PC-3 (cell line): ENCODE measurements at regions not wholly inside any gene's neighbourhood (a gene's known extent, or its start where the extent isn't known, plus 50 kb on each side); places are given as distances from the start of the nearest gene placed in this dataset.

ENCODE experiments used
- ATAC-seq: fragments of 200-7000 bp; cut with Tn5 transposase; 2 replicates; pipeline ENCODE4 v1.9.1; 2020; ENCODE audit warnings: mild to moderate bottlenecking, moderate library complexity
- BruUV-seq: library from RNA; stranded (reverse); fragments of 400-500 nt; replicated peaks from 2 replicates; lab custom pipeline; 2021; lab: Mats Ljungman, UMichigan
- CTCF ChIA-PET: fragments of 300-600 bp; sonication (Branson Sonifier 250); formaldehyde crosslinking; loops from one replicate; lab custom pipeline; 2022; ENCODE audit warnings: antibody characterized with exemption; lab: Charles Lee
- POLR2A ChIA-PET: fragments of 300-600 bp; sonication (Branson Sonifier 250); formaldehyde crosslinking; loops from one replicate; lab custom pipeline; 2022; ENCODE audit warnings: antibody characterized with exemption; ENCODE audit not compliant: unreplicated experiment; lab: Charles Lee
- DNase-seq: peaks from one replicate; pipeline ENCODE4 v3.0.0-alpha.2; 2015
- H2AFZ ChIP-seq: fragments of 300-600 bp; sonication (generic); 2 replicates; pipeline ENCODE4 v1.6.0; 2016; ENCODE audit warnings: antibody characterized with exemption, low read length
- H3F3A ChIP-seq: fragments of 300-600 bp; sonication (generic); one replicate; pipeline ENCODE4 v1.6.0; 2017; ENCODE audit warnings: antibody characterized with exemption, low read length, control low read depth, mild to moderate bottlenecking; ENCODE audit not compliant: unreplicated experiment
- H3K27ac ChIP-seq: fragments of 300-600 bp; sonication (generic); 2 replicates; pipeline ENCODE4 v1.5.1; 2016; ENCODE audit warnings: mild to moderate bottlenecking, low read length
- H3K27me3 ChIP-seq: fragments of 300-600 bp; sonication (generic); 2 replicates; pipeline ENCODE4 v1.6.1; 2016; ENCODE audit warnings: low read length, mixed read lengths
- H3K36me3 ChIP-seq: fragments of 300-600 bp; sonication (generic); 2 replicates; pipeline ENCODE4 v1.6.1; 2016; ENCODE audit warnings: low read depth, mixed run types, low read length, mixed read lengths
- H3K4me1 ChIP-seq: fragments of 300-600 bp; sonication (generic); 2 replicates; pipeline ENCODE4 v1.5.1; 2016; ENCODE audit warnings: low read length; ENCODE audit not compliant: insufficient read depth
- H3K4me2 ChIP-seq: fragments of 300-600 bp; sonication (generic); 2 replicates; pipeline ENCODE4 v1.6.0; 2016; ENCODE audit warnings: low read length
- H3K4me3 ChIP-seq: fragments of 300-600 bp; sonication (generic); 2 replicates; pipeline ENCODE4 v1.5.1; 2016; ENCODE audit warnings: mild to moderate bottlenecking, low read length, mixed read lengths
- H3K79me2 ChIP-seq: fragments of 300-600 bp; sonication (generic); 2 replicates; pipeline ENCODE4 v1.6.1; 2017; ENCODE audit warnings: low read length, mixed read lengths
- H3K9ac ChIP-seq: fragments of 300-600 bp; sonication (generic); 2 replicates; pipeline ENCODE4 v1.6.0; 2016; ENCODE audit warnings: mild to moderate bottlenecking, low read length
- H3K9me2 ChIP-seq: fragments of 300-600 bp; sonication (generic); replicated peaks from 2 replicates; pipeline ENCODE4 v1.6.1; 2016; ENCODE audit warnings: mixed run types, low read length, mixed read lengths
- H3K9me3 ChIP-seq: fragments of 300-600 bp; sonication (generic); 2 replicates; pipeline ENCODE4 v1.6.1; 2016; ENCODE audit warnings: low read length, mixed read lengths
- H4K20me1 ChIP-seq: fragments of 300-600 bp; sonication (generic); 2 replicates; pipeline ENCODE4 v1.6.1; 2016; ENCODE audit warnings: low read length, mixed read lengths
- CTCF ChIP-seq: fragments of 300-600 bp; sonication (generic); conservative IDR thresholded peaks from 2 replicates; pipeline ENCODE4 v1.5.1; 2017; ENCODE audit warnings: antibody characterized with exemption, low read depth, mild to moderate bottlenecking, low read length
- EZH2 ChIP-seq: fragments of 300-600 bp; sonication (generic); IDR thresholded peaks from one replicate; pipeline ENCODE4 v1.6.1; 2017; ENCODE audit warnings: antibody characterized with exemption, mild to moderate bottlenecking, low read length; ENCODE audit not compliant: unreplicated experiment
- EZH2phosphoT487 ChIP-seq: fragments of 300-600 bp; sonication (generic); IDR thresholded peaks from 2 replicates; pipeline ENCODE4 v1.6.1; 2018; ENCODE audit warnings: mild to moderate bottlenecking, antibody characterized with exemption, low read length, borderline replicate concordance
- intact Hi-C: fragments of 100-400 bp; cut with micrococcal nuclease; formaldehyde crosslinking; loops from 2 replicates; pipeline ENCODE4 v1.9.0; 2023

DNA sequence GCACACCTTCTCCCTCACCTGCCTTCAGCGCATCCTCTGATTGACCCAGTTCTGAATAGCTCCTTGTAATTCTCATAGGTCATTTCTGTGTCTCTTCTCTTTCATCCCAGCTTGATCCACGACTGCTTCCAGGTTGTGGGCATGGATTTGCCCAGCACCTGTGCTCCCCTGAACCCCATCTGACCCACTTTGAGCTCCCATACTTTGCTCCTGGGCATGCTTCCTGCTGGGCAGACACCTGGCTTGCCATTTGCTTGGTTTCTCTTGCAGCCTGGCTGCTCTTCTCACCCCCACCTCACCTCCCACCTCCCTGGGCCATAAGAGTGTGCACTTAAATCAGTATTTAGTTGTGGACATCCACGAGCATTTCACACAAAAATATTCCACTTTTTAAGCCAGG, 635.5 kb downstream of the TBL1XR1 start:
- no peak for DNase-seq
- Histone ChIP-seq H3K27ac (no peak overlapping the region), H3K9me3 (no peaks in the 10 kb centered on the region), H3K4me3 (no peak overlapping the region), H3K4me1 (no peaks in the 10 kb centered on the region), H3K4me2 (no peak overlapping the region), H3F3A (no peaks in the 10 kb centered on the region), H3K9me2 (no peaks in the 10 kb centered on the region), H3K36me3 (no peaks in the 10 kb centered on the region), H2AFZ (no peak overlapping the region), H4K20me1 (no peaks in the 10 kb centered on the region), H3K79me2 (no peaks in the 10 kb centered on the region), H3K9ac (no peak overlapping the region), H3K27me3 (no peaks in the 10 kb centered on the region)
- intact Hi-C loops = no loop called here
- ChIA-PET CTCF (no interaction called here), POLR2A (no interaction called here)
- TF ChIP-seq CTCF = no peak
- TF ChIP-seq EZH2 = no peak
- TF ChIP-seq EZH2phosphoT487 = no peak
- no TSS peak for BruUV-seq
- ATAC-seq = no peak

- Histone ChIP-seq H3K9me3 (no peaks in the 10 kb centered on the region), H3K4me1 (no peaks in the 10 kb centered on the region), H3F3A (no peaks in the 10 kb centered on the region), H3K9me2 (no peaks in the 10 kb centered on the region), H4K20me1 (no peaks in the 10 kb centered on the region), H2AFZ (no peak overlapping the region), H3K27me3 (no peaks in the 10 kb centered on the region), H3K27ac (no peak overlapping the region), H3K4me3 (no peak overlapping the region), H3K9ac (no peak overlapping the region), H3K4me2 (no peak overlapping the region), H3K79me2 (no peaks in the 10 kb centered on the region), H3K36me3 (no peaks in the 10 kb centered on the region)
- intact Hi-C loops = no loop called here
- TF ChIP-seq EZH2phosphoT487 (no peak), EZH2 (no peak), CTCF (no peak)
- ATAC-seq (peak; percentile 67), DNase-seq (peak; percentile 14)
- ChIA-PET CTCF (no interaction called here), POLR2A (no interaction called here)
- BruUV-seq = no TSS peak
Measured at GRCh38 chr3:176554791-176555654, 642.3 kb downstream of the TBL1XR1 start.

DNA sequence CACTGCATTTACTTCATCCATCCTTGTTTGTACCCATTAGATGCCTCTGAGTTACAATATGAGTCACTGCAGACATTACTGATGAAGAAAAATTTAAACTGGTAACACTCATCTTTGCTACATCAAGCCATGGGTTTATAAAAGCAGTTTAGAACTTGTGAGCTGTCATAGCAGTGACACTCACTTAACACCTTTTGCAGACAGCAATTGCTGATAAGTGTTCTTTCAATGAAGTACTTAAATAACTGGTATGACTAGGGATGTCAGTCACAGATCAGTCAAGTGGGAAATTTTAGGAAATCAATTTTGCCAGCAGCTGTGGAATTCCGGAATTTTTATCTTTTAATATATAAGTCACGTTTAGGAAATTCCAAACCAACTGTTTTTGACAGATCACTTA, 643.0 kb downstream of the TBL1XR1 start:
- Histone ChIP-seq H3K9ac (no peak overlapping the region), H3K79me2 (no peaks in the 10 kb centered on the region), H2AFZ (no peak overlapping the region), H3K36me3 (no peaks in the 10 kb centered on the region), H4K20me1 (no peaks in the 10 kb centered on the region), H3K4me3 (no peak overlapping the region), H3K9me3 (no peaks in the 10 kb centered on the region), H3K27ac (no peak overlapping the region), H3K4me2 (no peak overlapping the region), H3F3A (no peaks in the 10 kb centered on the region), H3K27me3 (no peaks in the 10 kb centered on the region), H3K4me1 (no peaks in the 10 kb centered on the region), H3K9me2 (no peaks in the 10 kb centered on the region)
- CTCF ChIA-PET = no interaction called here
- TF ChIP-seq EZH2phosphoT487 (no peak), CTCF (no peak), EZH2 (no peak)
- POLR2A ChIA-PET = no interaction called here
- intact Hi-C loops = no loop called here
- BruUV-seq = no TSS peak
- DNase-seq (no peak), ATAC-seq (no peak)
